ENCODE measurements at regions not wholly inside any gene's neighbourhood (a gene's known extent, or its start where the extent isn't known, plus 50 kb on each side); places are given as distances from the start of the nearest gene placed in this dataset.
"Not testable (repeated sequence)": the region's sequence is repeated elsewhere in the genome, so short reads cannot be mapped to it uniquely, and the experiment has no call there.

DNA sequence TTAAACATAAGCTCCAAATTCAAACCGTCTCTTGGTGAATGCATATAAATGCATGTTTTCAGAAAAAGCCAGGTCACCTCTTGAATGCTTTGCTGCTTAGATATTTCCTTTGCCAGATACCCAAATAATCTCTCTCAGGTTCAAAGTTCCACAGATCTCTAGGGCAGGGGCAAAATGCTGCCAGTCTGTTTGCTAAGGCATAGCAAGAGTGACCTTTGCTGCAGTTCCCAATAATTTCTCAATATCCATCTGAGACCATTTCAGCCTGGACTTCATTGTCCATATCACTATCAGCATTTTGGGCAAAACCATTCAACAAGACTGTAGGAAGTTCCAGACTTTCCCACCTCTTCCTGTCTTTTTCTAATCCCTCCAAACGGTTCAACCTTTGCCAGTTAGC lies 1006.2 kb upstream of the KCND2 start:
- TF ChIP-seq, protein P1, sequence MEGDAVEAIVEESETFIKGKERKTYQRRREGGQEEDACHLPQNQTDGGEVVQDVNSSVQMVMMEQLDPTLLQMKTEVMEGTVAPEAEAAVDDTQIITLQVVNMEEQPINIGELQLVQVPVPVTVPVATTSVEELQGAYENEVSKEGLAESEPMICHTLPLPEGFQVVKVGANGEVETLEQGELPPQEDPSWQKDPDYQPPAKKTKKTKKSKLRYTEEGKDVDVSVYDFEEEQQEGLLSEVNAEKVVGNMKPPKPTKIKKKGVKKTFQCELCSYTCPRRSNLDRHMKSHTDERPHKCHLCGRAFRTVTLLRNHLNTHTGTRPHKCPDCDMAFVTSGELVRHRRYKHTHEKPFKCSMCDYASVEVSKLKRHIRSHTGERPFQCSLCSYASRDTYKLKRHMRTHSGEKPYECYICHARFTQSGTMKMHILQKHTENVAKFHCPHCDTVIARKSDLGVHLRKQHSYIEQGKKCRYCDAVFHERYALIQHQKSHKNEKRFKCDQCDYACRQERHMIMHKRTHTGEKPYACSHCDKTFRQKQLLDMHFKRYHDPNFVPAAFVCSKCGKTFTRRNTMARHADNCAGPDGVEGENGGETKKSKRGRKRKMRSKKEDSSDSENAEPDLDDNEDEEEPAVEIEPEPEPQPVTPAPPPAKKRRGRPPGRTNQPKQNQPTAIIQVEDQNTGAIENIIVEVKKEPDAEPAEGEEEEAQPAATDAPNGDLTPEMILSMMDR (IDR thresholded peaks at IDR 0.05) = not testable (repeated sequence)
- not testable (repeated sequence) for TF ChIP-seq EZH2 (IDR thresholded peaks at IDR 0.05; ENCODE audit: borderline replicate concordance, insufficient read depth, low read depth, low read length, poor library complexity, severe bottlenecking)
